Stimulated activated CD8-positive, alpha-beta memory T cell treated with anti-CD3 and anti-CD28 coated beads, Interleukin-12 subunit alpha, Interleukin-12 subunit beta, amount 100 ng/mL, for 1 hour (primary cell): ENCODE measurements at regions not wholly inside any gene's neighbourhood (a gene's known extent, or its start where the extent isn't known, plus 50 kb on each side); places are given as distances from the start of the nearest gene placed in this dataset.
"Not testable (repeated sequence)": the region's sequence is repeated elsewhere in the genome, so short reads cannot be mapped to it uniquely, and the experiment has no call there.

Source experiments
- DNase-seq: peaks from one replicate; pipeline ENCODE4 v3.0.0-alpha.2; 2020; ENCODE audit warnings: low read depth

DNA sequence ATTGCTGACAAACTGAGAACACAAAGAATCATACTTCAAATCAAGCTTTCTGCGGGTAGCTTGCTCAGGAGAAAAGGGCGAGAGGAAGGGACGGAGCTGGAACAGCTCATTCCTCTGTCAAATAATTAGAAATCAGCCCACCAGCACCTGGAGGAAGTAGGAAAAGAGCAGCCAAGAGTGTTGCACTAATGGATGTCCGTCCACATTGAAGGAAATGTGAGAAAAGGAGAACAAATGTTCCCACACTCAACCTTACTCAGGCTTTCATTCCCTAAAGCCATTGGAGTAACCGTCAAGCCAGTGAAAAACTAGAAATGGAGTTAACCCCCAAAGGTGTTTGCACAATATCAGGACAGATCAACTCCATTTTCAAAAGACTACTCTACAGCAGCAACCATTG, 233.0 kb upstream of the PRKD1 start:
- no peak for DNase-seq

DNA sequence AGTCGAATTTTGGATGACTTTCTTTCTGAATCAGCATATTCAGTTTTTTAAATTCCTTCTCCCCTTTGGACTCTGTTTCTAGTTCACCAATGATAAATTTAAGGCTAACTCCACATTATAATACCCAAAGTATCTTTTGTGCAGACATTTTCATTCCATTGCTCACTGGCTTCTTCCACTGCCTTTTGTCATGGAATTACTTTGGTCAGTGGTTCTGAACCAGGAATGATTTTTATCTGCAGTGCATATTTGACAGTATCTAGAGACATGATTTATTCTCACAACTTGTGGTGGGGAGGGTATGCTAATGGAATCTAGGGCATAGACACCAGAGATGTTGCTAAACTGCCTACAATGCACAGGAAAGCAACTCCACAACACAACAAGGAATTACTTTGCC, 234.4 kb upstream of the PRKD1 start:
- no peak for DNase-seq

GRCh38 chr14:30165255-30165654, 237.6 kb upstream of the PRKD1 start:
- DNase-seq, result no peak

DNA sequence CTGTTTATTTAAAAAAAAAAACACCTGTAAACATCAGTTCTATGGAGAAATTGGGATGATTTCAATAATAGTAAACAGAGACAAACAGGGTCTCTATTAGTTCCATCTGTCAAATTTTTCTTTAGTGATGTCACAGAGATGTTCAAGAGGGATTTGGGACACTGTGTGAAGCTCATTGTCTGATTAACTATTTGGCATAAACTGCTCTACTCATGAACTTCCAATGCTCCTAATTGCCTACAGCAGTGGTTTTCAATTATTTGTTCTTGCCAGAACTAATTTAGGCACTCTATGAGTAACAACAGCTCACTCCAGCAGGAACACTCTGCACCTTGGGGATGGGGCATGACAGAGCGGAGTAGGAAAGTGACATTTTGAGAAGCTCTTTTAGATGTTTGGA, 250.1 kb upstream of the PRKD1 start:
- DNase-seq, result no peak

- DNase-seq, result no peak
These were observed 251.9 kb upstream of the PRKD1 start for GRCh38 chr14:30179381-30180130.

DNA sequence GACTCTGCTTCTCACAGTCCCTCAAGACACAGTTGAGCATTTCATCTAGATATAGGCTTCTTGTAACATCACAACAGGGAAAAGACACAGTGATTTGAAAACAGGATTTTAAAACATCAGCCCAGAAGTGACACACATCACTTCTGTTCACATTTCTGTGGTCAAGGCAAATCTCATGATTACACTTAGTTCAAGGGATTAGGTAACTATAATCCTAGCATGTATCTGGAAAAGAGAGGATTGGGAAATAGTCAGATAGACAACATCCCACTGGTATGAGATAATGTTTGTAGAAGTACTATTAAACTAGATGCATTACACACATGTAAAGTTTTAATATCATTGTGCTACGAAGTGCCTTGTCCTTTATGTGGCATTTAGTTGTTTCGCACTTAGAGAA, 252.6 kb upstream of the PRKD1 start:
- no peak for DNase-seq

- DNase-seq, result no peak
These were observed 258.2 kb upstream of the PRKD1 start for GRCh38 chr14:30185832-30186231.

DNA sequence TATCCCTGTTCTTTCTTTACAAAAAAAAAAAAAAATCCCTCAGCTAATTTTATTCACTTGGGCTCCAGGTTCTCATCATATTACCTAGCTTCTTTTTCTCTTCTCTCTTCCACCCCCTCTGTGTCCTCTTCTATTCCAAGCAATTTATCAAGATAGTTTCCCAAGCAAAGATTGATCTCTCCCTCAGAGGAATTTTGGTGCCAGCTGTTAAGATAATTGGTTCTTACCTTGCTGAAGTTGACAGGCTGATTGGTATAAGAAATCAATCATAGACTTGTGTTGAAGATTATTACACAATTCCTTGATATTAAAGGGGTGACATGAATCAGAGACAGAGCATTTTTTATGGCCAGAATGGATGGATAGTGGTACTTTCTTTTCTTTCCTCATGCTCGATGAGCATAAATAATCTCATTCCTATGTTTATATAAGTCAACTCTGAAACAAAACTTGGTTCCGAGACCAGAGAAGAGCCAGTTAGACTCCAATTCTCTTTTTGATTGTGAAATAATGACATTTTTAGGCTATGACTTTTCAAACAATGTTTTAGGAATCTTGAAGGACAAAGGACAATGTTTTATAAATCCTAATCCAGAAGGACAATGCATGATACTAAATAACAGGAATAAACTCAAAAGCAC, 264.1 kb upstream of the PRKD1 start:
- DNase-seq, result no peak

DNA sequence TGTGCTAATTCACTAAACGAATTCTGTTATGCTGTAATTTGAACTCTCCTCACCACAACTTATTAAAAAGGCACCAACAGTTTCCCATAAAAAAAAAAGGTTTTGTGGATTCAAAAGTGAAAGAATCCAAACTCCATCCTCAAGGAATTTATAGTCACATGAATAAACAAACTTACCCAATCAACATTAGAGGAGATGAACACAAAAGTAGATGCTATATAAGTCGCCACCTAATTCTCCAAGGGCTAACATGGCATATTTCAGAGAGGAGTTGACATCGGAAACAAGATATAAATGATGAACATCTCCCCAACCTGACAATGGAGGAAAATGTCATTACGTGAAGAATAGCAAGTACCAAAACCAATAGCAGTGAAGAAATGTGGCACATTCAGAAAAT, 265.5 kb upstream of the PRKD1 start:
- no peak for DNase-seq

- no peak for DNase-seq
These were observed 266.3 kb upstream of the PRKD1 start for GRCh38 chr14:30193845-30194501.

DNA sequence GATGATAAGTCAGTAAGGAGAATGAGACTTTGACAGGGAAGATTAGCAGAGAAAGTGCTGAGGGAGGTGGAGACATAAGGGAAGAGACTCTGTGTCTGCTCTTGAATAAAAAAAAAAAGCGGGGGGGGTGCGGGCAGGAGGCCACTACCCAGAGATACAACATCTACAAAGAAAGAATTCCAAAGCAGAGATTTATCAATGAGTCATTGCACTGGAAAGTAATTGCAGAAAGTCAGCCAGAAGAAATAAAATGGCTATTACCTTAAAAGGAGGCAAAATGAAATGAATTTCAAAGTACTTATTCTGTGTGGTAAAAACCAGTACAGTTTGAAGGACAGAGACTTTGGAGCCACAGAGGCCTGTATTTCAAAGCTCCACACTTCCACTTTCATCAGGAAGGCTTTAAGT, 267.1 kb upstream of the PRKD1 start:
- no peak for DNase-seq

- DNase-seq, result no peak
These were observed 268.3 kb upstream of the PRKD1 start for GRCh38 chr14:30195941-30196340.

DNA sequence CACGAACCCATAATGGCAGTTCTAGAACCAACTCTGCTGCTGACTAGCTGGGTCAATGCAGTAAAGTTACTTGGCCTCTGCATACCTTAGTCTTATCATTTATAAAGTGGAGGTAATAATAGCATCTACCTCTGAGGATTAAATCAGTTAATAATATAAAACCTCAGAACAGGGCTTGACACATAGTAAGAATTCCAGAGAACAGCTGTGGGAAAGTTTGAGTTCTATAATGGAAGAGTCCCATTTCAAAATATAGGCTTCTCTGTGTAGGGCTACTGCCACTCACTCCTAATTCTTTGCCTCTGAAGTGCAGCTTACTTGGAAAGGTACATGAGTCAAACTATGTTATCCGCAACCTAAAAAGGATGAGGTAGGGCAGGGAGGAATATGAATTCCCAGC, 269.2 kb upstream of the PRKD1 start:
- DNase-seq, result no peak

DNA sequence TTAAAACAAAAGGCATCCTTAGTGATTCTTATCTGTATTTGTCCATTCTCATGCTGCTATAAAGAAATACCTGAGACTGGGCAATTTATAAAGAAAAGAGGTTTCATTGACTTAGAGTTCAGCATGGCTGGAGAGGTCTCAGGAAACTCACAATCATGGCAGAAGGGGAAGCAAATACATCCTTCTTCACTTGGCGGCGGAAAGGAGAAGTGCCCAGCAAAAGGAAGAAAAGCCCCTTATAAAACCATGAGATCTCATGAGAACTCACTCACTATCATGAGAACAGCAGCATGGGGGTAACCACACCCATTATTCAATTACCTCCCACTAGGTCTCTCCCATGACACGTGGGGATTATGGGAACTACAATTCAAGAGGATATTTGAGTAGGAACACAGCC, 271.1 kb upstream of the PRKD1 start:
- DNase-seq, result not testable (repeated sequence)

DNA sequence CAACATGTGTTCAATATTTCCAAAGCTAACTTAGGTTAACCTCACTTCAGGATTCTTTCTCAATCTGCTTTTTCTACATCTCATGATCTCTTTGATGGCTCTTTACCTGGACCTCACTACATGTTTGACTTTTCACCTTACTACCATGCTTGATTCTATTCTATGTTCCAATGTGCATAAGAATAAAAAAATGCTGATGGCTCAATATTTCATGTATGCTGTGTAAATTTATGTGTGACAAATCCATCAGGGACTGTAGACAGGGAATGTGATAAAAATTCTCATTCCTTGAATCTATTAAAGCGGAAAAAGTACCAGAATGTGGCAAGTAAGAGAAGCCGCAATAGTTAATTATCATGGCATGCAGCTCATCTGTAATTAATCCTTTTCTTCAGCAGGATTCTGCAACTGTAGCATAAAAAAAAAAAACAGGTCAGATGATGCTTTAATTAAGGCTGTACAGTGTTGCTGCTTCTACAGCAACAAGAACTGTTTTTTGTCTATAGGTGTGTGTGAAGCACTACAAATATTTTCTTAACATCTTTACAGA, 276.9 kb upstream of the PRKD1 start:
- DNase-seq, result no peak

GRCh38 chr14:30209136-30209535, 281.5 kb upstream of the PRKD1 start:
- no peak for DNase-seq

DNA sequence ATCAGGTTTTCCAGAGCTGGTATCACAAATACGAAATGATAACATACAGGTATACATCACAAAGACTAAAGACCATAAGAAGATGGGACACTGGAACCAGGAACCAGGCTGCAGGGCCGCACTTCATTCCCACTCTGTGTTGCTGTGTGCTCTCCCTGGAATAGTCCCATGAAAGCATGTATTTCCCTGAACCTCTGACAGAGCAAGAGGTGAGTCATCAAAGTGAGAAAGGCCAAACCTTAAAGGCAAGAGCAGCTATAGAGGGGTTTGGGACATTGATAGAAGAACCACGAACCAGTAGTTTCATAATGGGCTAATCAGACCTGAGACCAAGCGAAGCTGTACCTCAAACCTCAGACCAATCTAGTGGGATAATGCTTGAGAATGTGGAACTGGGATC, 283.0 kb upstream of the PRKD1 start:
- DNase-seq, result no peak

GRCh38 chr14:30211326-30211725, 283.7 kb upstream of the PRKD1 start:
- no peak for DNase-seq

DNA sequence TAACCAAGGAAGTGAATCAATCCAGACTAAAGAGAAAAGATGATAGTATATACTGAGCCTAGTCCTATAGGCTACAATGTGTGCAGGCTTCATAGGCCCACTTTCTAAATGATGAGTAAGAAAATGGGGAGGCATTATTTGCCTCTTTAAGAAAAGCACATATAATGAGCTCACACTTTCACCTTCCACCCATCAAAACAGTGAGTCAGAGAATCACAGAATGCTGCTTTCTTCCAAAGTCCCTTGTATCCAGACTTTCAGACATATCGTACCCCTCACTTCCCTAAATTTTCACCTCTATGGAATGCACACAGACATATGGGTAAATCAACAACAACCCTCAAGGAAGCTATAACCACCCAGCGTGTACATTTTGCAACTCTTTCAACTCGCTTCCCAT, 286.4 kb upstream of the PRKD1 start:
- DNase-seq, result no peak

DNA sequence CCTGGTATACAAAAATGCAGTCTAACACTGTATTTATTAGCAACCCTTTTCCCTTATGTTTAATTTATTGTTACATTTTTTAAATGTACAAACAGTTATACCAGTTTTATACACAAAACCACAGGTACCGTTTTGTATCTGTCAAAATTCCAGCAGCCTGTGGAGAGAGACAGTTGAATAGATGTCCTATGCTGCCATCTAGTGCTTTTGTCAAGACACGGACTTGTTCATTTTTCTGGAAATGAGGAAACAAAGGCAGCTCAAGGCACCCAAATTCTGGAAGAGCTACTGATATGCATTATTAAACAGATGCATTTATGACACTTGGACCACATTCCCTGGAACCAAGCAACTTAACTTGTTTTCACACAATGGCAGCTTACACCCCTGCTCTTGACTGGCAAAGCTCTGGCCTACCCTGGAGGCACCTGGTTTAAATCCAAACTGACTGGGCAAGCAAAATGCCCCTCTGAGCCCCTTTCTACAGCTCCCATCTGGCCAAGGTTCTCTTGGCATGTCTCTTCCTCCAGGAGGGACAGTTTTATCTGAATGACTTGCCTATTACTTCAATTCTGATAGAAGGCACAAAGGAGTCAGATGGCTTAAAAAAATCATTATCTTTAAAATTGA, 286.9 kb upstream of the PRKD1 start:
- DNase-seq, result no peak

DNA sequence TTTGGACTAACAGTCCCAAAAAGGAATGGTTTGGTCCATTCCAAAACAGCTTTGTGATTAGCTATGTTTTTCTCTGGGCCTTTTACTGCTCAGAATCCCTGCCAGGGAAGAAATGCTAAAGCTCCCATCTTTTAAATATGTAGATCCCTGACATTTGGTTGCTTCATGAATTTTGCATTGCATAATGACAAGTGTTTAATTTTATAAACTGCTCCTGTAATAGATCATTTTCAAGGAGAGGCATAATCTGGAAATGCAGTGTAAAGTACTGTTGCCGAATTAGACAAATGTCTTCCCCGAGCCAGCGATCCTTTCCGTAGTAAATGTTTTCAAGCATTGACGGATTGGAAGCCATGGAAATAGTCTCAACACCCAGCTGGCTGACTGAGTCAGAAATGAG, 291.3 kb upstream of the PRKD1 start:
- DNase-seq, result no peak

GRCh38 chr14:30221546-30221945, 293.9 kb upstream of the PRKD1 start:
- DNase-seq, result no peak

DNA sequence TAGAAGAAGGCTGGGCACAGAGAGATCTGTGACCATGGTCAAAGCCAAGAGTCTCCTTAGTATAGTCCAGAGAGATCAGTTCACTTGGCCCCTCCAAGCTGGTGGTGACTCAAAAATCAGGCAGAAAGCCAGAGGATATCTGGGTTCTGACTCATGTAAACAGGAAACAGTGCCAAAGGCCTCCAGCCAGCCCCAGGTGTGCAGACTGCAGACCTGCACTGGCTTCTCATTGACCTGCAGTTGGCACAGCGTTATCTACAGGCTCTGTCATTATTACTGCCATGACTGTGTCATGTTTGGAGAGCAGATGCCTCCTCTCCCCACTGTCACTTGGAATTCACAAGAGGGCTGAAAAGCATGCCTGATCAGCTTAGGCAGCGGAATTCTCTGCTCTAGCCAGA, 295.7 kb upstream of the PRKD1 start:
- DNase-seq, result no peak
